ENCODE measurements at regions not wholly inside any gene's neighbourhood (a gene's known extent, or its start where the extent isn't known, plus 50 kb on each side); places are given as distances from the start of the nearest gene placed in this dataset.

- no peak for DNase-seq
Observed at GRCh38 chr5:5711592-5711991, 289.1 kb downstream of the ICE1 start.

- DNase-seq, result no peak
Observed at GRCh38 chr5:5711112-5711511, 288.6 kb downstream of the ICE1 start.

GRCh38 chr5:5710471-5710870, 288.0 kb downstream of the ICE1 start:
- DNase-seq, result no peak

- no peak for DNase-seq
Observed at GRCh38 chr5:5708367-5708919, 286.0 kb downstream of the ICE1 start.

- DNase-seq, result no peak
Observed at GRCh38 chr5:5705010-5705409, 282.5 kb downstream of the ICE1 start.

- no peak for DNase-seq
Observed at GRCh38 chr5:5704352-5704751, 281.9 kb downstream of the ICE1 start.

- DNase-seq, result no peak
Observed at GRCh38 chr5:5702934-5703333, 280.5 kb downstream of the ICE1 start.

GRCh38 chr5:5700549-5700948, 278.1 kb downstream of the ICE1 start:
- DNase-seq, result no peak

GRCh38 chr5:5699062-5699461, 276.6 kb downstream of the ICE1 start:
- no peak for DNase-seq

- no peak for DNase-seq
Observed at GRCh38 chr5:5695266-5695665, 272.8 kb downstream of the ICE1 start.

GRCh38 chr5:5688925-5689310, 266.4 kb downstream of the ICE1 start:
- DNase-seq, result no peak

GRCh38 chr5:5688194-5688924, 265.9 kb downstream of the ICE1 start:
- DNase-seq, result no peak

- DNase-seq, result no peak
Observed at GRCh38 chr5:5687113-5687512, 264.6 kb downstream of the ICE1 start.

- no peak for DNase-seq
Observed at GRCh38 chr5:5686356-5686755, 263.9 kb downstream of the ICE1 start.

GRCh38 chr5:5685737-5686136, 263.3 kb downstream of the ICE1 start:
- no peak for DNase-seq

GRCh38 chr5:5683174-5683573, 260.7 kb downstream of the ICE1 start:
- no peak for DNase-seq

GRCh38 chr5:5678909-5679308, 256.4 kb downstream of the ICE1 start:
- DNase-seq, result no peak

GRCh38 chr5:5677738-5678137, 255.3 kb downstream of the ICE1 start:
- no peak for DNase-seq

- no peak for DNase-seq
Observed at GRCh38 chr5:5676218-5676617, 253.7 kb downstream of the ICE1 start.

GRCh38 chr5:5675511-5675910, 253.0 kb downstream of the ICE1 start:
- DNase-seq, result no peak

GRCh38 chr5:5671823-5672222, 249.3 kb downstream of the ICE1 start:
- DNase-seq, result no peak

- DNase-seq, result no peak
Observed at GRCh38 chr5:5667136-5667554, 244.7 kb downstream of the ICE1 start.

- no peak for DNase-seq
Observed at GRCh38 chr5:5666369-5666768, 243.9 kb downstream of the ICE1 start.

- no peak for DNase-seq
Observed at GRCh38 chr5:5666076-5666365, 243.5 kb downstream of the ICE1 start.
